SK-N-SH (cell line): ENCODE measurements at regions not wholly inside any gene's neighbourhood (a gene's known extent, or its start where the extent isn't known, plus 50 kb on each side); places are given as distances from the start of the nearest gene placed in this dataset.

Source experiments
- CTCF ChIA-PET: fragments of 300-600, 350-600 bp; formaldehyde crosslinking; extraction: SDS; loops from one replicate; lab custom pipeline; 2021; lab: Yijun Ruan, JAX
- POLR2A ChIA-PET: fragments of 350-600 bp; sonication (Branson Sonifier 250); formaldehyde crosslinking; extraction: SDS; loops from one replicate; lab custom pipeline; 2020; ENCODE audit warnings: antibody characterized with exemption, inconsistent platforms; lab: Yijun Ruan, JAX
- DNase-seq: peaks from one replicate; pipeline ENCODE4 v3.0.0; 2012
- H2AFZ ChIP-seq: fragments of 200-600 bp; sonication (generic); 2 replicates; pipeline ENCODE4 v1.8.1; 2016; ENCODE audit warnings: antibody characterized with exemption, mild to moderate bottlenecking, low read depth
- H3F3A ChIP-seq: fragments of 200-600 bp; sonication (generic); replicated peaks from 2 replicates; pipeline ENCODE3; 2016; ENCODE audit warnings: antibody characterized with exemption, mild to moderate bottlenecking; ENCODE audit not compliant: insufficient read depth
- H3K27ac ChIP-seq, 2 experiments: fragments of 200-500 bp in 1 of 2; fragments of 200-600 bp in 1 of 2; sonication (Bioruptor generic) in 1 of 2; sonication (generic), shearing (Covaris generic) in 1 of 2; 2 replicates each; pipeline versions ENCODE4 v1.5.1 to v1.6.1; 2014 to 2016; ENCODE audit warnings: low read depth in 2 of 2, inconsistent platforms in 1 of 2, low read length in 1 of 2, mild to moderate bottlenecking in 1 of 2, mixed read lengths in 1 of 2
- H3K27me3 ChIP-seq: fragments of 200-600 bp; sonication (generic), shearing (Covaris generic); 2 replicates; pipeline ENCODE4 v1.6.1; 2016; ENCODE audit warnings: mixed run types; ENCODE audit not compliant: insufficient read depth
- H3K36me3 ChIP-seq, 2 experiments: fragments of 200-500 bp in 1 of 2; fragments of 200-600 bp in 1 of 2; sonication (Bioruptor generic) in 1 of 2; sonication (generic) in 1 of 2; replicated peaks in 1 of 2; 2 replicates each; pipeline versions ENCODE3 to v1.5.1; 2014 to 2016; ENCODE audit warnings: low read length in 1 of 2, mild to moderate bottlenecking in 1 of 2; ENCODE audit not compliant: insufficient read depth in 2 of 2, control insufficient read depth in 1 of 2
- H3K4me1 ChIP-seq, 2 experiments: fragments of 200-500 bp in 1 of 2; fragments of 200-600 bp in 1 of 2; sonication (Bioruptor generic) in 1 of 2; sonication (generic), shearing (Covaris generic) in 1 of 2; 2 replicates each; pipeline versions ENCODE4 v1.5.1 to v1.6.1; 2014 to 2016; ENCODE audit warnings: low read depth in 1 of 2, low read length in 1 of 2, mixed run types in 1 of 2; ENCODE audit not compliant: insufficient read depth in 2 of 2, control insufficient read depth in 1 of 2
- H3K4me2 ChIP-seq: fragments of 200-600 bp; sonication (generic), shearing (Covaris generic); 2 replicates; pipeline ENCODE4 v1.6.1; 2017; ENCODE audit warnings: mixed run types
- H3K4me3 ChIP-seq, 2 experiments: fragments of 200-500 bp in 1 of 2; fragments of 200-600 bp in 1 of 2; sonication (Bioruptor generic) in 1 of 2; sonication (generic), shearing (Covaris generic) in 1 of 2; 2 replicates each; pipeline versions ENCODE4 v1.5.1 to v1.8.1; 2014 to 2016; ENCODE audit warnings: low read depth in 2 of 2, inconsistent platforms in 1 of 2, low read length in 1 of 2, mild to moderate bottlenecking in 1 of 2, mixed read lengths in 1 of 2, moderate library complexity in 1 of 2
- H3K79me2 ChIP-seq: fragments of 200-600 bp; sonication (generic); 2 replicates; pipeline ENCODE4 v1.8.1; 2017; ENCODE audit warnings: mild to moderate bottlenecking; ENCODE audit not compliant: insufficient read depth
- H3K9ac ChIP-seq: fragments of 200-600 bp; sonication (generic); 2 replicates; pipeline ENCODE4 v1.6.1; 2017; ENCODE audit warnings: mixed run types
- H3K9me2 ChIP-seq: fragments of 200-600 bp; sonication (generic); 2 replicates; pipeline ENCODE4 v1.6.1; 2017; ENCODE audit warnings: mixed run types
- H3K9me3 ChIP-seq: fragments of 200-600 bp; sonication (generic); 2 replicates; pipeline ENCODE4 v1.6.1; 2017; ENCODE audit warnings: mixed run types, mild to moderate bottlenecking, moderate library complexity
- H4K20me1 ChIP-seq: fragments of 200-600 bp; sonication (generic); 2 replicates; pipeline ENCODE4 v1.6.1; 2017; ENCODE audit warnings: mild to moderate bottlenecking, mixed run types; ENCODE audit not compliant: insufficient read depth
- EZH2phosphoT487 ChIP-seq: fragments of 200-600 bp; sonication (generic); IDR thresholded peaks from 2 replicates; pipeline ENCODE4 v1.6.1; 2017; ENCODE audit warnings: low read depth, mixed run types, mild to moderate bottlenecking, antibody characterized with exemption, moderate library complexity, borderline replicate concordance
- FOXJ3 ChIP-seq: sonication (generic); formaldehyde crosslinking; IDR thresholded peaks from 2 replicates; pipeline ENCODE4 v1.5.1; 2020; ENCODE audit warnings: mild to moderate bottlenecking, missing genetic modification reagents
- FOXM1 ChIP-seq: IDR thresholded peaks from 2 replicates; pipeline ENCODE4 v1.4.0; 2012; ENCODE audit warnings: low read depth, mild to moderate bottlenecking
- GABPA ChIP-seq: IDR thresholded peaks from 2 replicates; pipeline ENCODE4 v1.4.0; 2012; ENCODE audit warnings: low read depth, mild to moderate bottlenecking
- GATA2 ChIP-seq: sonication (generic); formaldehyde crosslinking; IDR thresholded peaks from 2 replicates; pipeline ENCODE4 v1.5.0; 2020; ENCODE audit warnings: mild to moderate bottlenecking, missing genetic modification reagents
- MEF2A ChIP-seq: IDR thresholded peaks from 2 replicates; pipeline ENCODE4 v1.4.0; 2012; ENCODE audit warnings: low read depth, borderline replicate concordance
- MXI1 ChIP-seq: IDR thresholded peaks from 2 replicates; pipeline ENCODE4 v1.6.1; 2012; ENCODE audit warnings: mild to moderate bottlenecking, low read depth, low read length, improper control_type of control experiment
- WGBS: methylation state at CpG from one replicate; pipeline ENCODE4 v1.1.6; 2017; ENCODE audit warnings: low lambda C conversion rate; 5-methylcytosine and 5-hydroxymethylcytosine counted together
- TF ChIP-seq, protein P1 (sequence below): IDR thresholded peaks from 2 replicates; pipeline ENCODE4; 2012
- TF ChIP-seq, protein P2 (sequence below): fragments of 150-350 bp; IDR thresholded peaks from 2 replicates; pipeline ENCODE4 v1.6.1; 2016; ENCODE audit warnings: mild to moderate bottlenecking, low read depth, low read length
- TF ChIP-seq, protein P3 (sequence below): IDR thresholded peaks from 2 replicates; pipeline ENCODE4 v1.4.0; 2012; ENCODE audit warnings: low read depth
- TF ChIP-seq, protein P4 (sequence below): fragments of 200-600 bp; sonication (generic); IDR thresholded peaks from 2 replicates; pipeline ENCODE4 v1.6.1; 2017; ENCODE audit warnings: antibody characterized with exemption, mild to moderate bottlenecking, moderate library complexity
- TF ChIP-seq, protein P5 (sequence below): IDR thresholded peaks from 2 replicates; pipeline ENCODE4 v1.4.0; 2012; ENCODE audit warnings: low read depth, borderline replicate concordance

DNA sequence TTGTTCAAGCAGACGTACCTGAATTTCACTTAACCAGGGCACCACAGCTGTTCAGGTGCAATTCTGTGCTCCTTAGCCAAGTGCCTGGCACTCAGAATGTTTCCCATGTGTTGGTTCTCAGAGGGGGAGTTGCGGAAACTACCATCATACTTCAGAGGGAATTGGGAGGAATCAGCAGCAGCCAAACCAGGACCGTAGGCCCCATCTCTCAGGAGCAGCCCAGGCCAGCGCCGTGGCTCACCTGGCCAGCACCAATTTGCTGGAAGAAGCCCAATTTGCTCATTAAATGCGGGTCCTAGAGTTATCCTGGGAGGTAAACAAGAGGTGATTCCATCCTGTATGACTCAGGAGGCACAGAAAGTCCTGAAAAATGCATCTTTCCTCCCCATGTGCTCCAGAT, 435.4 kb downstream of the BRD1 start:
- Histone ChIP-seq H3K36me3 (no peaks in the 10 kb centered on the region), H3K4me2 (no peak overlapping the region), H4K20me1 (no peaks in the 10 kb centered on the region), H3K9me2 (no peaks in the 10 kb centered on the region), H3K27ac (no peak overlapping the region), H2AFZ (no peak overlapping the region), H3K4me3 (no peak overlapping the region), H3K9ac (no peak overlapping the region), H3K27me3 (no peaks in the 10 kb centered on the region), H3K9me3 (0 out of 2 replicates have a peak, but pooled peaks cover 5% of the 10 kb centered on the region), H3F3A (peaks cover 10% of the 10 kb centered on the region), H3K79me2 (no peaks in the 10 kb centered on the region), H3K4me1 (no peaks in the 10 kb centered on the region)
- ChIA-PET CTCF (no interaction called here), POLR2A (no interaction called here)
- WGBS = 8% methylated on average over 2 of the region's 6 CpGs
- TF ChIP-seq, protein P1, sequence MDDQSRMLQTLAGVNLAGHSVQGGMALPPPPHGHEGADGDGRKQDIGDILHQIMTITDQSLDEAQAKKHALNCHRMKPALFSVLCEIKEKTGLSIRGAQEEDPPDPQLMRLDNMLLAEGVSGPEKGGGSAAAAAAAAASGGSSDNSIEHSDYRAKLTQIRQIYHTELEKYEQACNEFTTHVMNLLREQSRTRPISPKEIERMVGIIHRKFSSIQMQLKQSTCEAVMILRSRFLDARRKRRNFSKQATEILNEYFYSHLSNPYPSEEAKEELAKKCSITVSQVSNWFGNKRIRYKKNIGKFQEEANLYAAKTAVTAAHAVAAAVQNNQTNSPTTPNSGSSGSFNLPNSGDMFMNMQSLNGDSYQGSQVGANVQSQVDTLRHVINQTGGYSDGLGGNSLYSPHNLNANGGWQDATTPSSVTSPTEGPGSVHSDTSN = no peak
- TF ChIP-seq, protein P2, sequence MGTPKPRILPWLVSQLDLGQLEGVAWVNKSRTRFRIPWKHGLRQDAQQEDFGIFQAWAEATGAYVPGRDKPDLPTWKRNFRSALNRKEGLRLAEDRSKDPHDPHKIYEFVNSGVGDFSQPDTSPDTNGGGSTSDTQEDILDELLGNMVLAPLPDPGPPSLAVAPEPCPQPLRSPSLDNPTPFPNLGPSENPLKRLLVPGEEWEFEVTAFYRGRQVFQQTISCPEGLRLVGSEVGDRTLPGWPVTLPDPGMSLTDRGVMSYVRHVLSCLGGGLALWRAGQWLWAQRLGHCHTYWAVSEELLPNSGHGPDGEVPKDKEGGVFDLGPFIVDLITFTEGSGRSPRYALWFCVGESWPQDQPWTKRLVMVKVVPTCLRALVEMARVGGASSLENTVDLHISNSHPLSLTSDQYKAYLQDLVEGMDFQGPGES = no peak
- TF ChIP-seq MEF2A = no peak
- TF ChIP-seq, protein P3, sequence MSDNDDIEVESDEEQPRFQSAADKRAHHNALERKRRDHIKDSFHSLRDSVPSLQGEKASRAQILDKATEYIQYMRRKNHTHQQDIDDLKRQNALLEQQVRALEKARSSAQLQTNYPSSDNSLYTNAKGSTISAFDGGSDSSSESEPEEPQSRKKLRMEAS = no peak
- TF ChIP-seq EZH2phosphoT487 = no peak
- no peak for TF ChIP-seq FOXM1
- no peak for TF ChIP-seq GABPA
- TF ChIP-seq, protein P4, sequence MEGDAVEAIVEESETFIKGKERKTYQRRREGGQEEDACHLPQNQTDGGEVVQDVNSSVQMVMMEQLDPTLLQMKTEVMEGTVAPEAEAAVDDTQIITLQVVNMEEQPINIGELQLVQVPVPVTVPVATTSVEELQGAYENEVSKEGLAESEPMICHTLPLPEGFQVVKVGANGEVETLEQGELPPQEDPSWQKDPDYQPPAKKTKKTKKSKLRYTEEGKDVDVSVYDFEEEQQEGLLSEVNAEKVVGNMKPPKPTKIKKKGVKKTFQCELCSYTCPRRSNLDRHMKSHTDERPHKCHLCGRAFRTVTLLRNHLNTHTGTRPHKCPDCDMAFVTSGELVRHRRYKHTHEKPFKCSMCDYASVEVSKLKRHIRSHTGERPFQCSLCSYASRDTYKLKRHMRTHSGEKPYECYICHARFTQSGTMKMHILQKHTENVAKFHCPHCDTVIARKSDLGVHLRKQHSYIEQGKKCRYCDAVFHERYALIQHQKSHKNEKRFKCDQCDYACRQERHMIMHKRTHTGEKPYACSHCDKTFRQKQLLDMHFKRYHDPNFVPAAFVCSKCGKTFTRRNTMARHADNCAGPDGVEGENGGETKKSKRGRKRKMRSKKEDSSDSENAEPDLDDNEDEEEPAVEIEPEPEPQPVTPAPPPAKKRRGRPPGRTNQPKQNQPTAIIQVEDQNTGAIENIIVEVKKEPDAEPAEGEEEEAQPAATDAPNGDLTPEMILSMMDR = no peak
- TF ChIP-seq, protein P5, sequence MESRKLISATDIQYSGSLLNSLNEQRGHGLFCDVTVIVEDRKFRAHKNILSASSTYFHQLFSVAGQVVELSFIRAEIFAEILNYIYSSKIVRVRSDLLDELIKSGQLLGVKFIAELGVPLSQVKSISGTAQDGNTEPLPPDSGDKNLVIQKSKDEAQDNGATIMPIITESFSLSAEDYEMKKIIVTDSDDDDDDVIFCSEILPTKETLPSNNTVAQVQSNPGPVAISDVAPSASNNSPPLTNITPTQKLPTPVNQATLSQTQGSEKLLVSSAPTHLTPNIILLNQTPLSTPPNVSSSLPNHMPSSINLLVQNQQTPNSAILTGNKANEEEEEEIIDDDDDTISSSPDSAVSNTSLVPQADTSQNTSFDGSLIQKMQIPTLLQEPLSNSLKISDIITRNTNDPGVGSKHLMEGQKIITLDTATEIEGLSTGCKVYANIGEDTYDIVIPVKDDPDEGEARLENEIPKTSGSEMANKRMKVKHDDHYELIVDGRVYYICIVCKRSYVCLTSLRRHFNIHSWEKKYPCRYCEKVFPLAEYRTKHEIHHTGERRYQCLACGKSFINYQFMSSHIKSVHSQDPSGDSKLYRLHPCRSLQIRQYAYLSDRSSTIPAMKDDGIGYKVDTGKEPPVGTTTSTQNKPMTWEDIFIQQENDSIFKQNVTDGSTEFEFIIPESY = no peak
- no peak for TF ChIP-seq GATA2 (CRISPR knock-in tag)
- TF ChIP-seq FOXJ3 (CRISPR knock-in tag) = no peak
- TF ChIP-seq MXI1 = no peak
- DNase-seq = no peak
